GM23338 (cell line): ENCODE measurements at regions not wholly inside any gene's neighbourhood (a gene's known extent, or its start where the extent isn't known, plus 50 kb on each side); places are given as distances from the start of the nearest gene placed in this dataset.

Experiments used
- ATAC-seq: fragments of 200-7000 bp; cut with Tn5 transposase; 3 replicates; pipeline ENCODE4 v1.9.1; 2020
- DNase-seq: peaks from one replicate; pipeline ENCODE4 v3.0.0-alpha.2; 2015; ENCODE audit warnings: low spot score
- H2AFZ ChIP-seq: fragments of 200-600 bp; sonication (generic); 2 replicates; pipeline ENCODE4 v1.8.0; 2016; ENCODE audit warnings: antibody characterized with exemption, mild to moderate bottlenecking, moderate library complexity
- H3F3A ChIP-seq: fragments of 200-600 bp; sonication (generic); replicated peaks from 2 replicates; pipeline ENCODE4 v1.8.0; 2017; ENCODE audit warnings: antibody characterized with exemption, mixed run types, low read depth
- H3K27ac ChIP-seq: fragments of 200-600 bp; sonication (generic); 2 replicates; pipeline ENCODE4 v1.6.1; 2016; ENCODE audit warnings: low read depth
- H3K27me3 ChIP-seq: fragments of 200-600 bp; sonication (generic); 2 replicates; pipeline ENCODE4 v1.8.0; 2016; ENCODE audit warnings: mild to moderate bottlenecking, mixed run types, moderate library complexity; ENCODE audit not compliant: insufficient read depth
- H3K36me3 ChIP-seq: fragments of 200-600 bp; sonication (generic); 2 replicates; pipeline ENCODE4 v1.8.0; 2016; ENCODE audit warnings: mild to moderate bottlenecking; ENCODE audit not compliant: insufficient read depth
- H3K4me1 ChIP-seq: fragments of 200-600 bp; sonication (generic); 2 replicates; pipeline ENCODE4 v1.8.0; 2016; ENCODE audit warnings: mild to moderate bottlenecking, moderate library complexity; ENCODE audit not compliant: insufficient read depth
- H3K4me2 ChIP-seq: fragments of 200-600 bp; sonication (generic); 2 replicates; pipeline ENCODE4 v1.7.1; 2017; ENCODE audit warnings: mixed run types
- H3K4me3 ChIP-seq: fragments of 200-600 bp; sonication (generic); 2 replicates; pipeline ENCODE4 v1.6.1; 2016; ENCODE audit warnings: mixed run types
- H3K79me2 ChIP-seq: fragments of 200-600 bp; sonication (generic); replicated peaks from 2 replicates; pipeline ENCODE4 v1.8.0; 2017; ENCODE audit warnings: mild to moderate bottlenecking; ENCODE audit not compliant: insufficient read depth
- H3K9me2 ChIP-seq: fragments of 200-600 bp; sonication (generic); 2 replicates; pipeline ENCODE4 v1.8.0; 2017; ENCODE audit not compliant: insufficient read depth
- H4K20me1 ChIP-seq: fragments of 200-600 bp; sonication (generic); replicated peaks from 2 replicates; pipeline ENCODE4 v1.8.0; 2017; ENCODE audit warnings: mild to moderate bottlenecking; ENCODE audit not compliant: insufficient read depth
- H3K27ac Mint-ChIP-seq: 2 replicates; pipeline ENCODE4 v1.8.0; 2020; ENCODE audit warnings: inconsistent platforms, mild to moderate bottlenecking, moderate library complexity, mixed read lengths
- H3K27me3 Mint-ChIP-seq: 3 replicates; pipeline ENCODE4 v1.8.0; 2022; ENCODE audit warnings: low read depth, mild to moderate bottlenecking, moderate library complexity, mixed read lengths, inconsistent platforms; ENCODE audit not compliant: insufficient read depth, poor library complexity
- H3K36me3 Mint-ChIP-seq: 3 replicates; pipeline ENCODE4 v1.8.0; 2021; ENCODE audit warnings: low read depth, mild to moderate bottlenecking, inconsistent platforms, moderate library complexity, mixed read lengths
- H3K4me1 Mint-ChIP-seq: 3 replicates; pipeline ENCODE4 v1.8.0; 2020; ENCODE audit warnings: mild to moderate bottlenecking, inconsistent platforms, mixed read lengths
- H3K4me3 Mint-ChIP-seq: 3 replicates; pipeline ENCODE4 v1.8.0; 2021; ENCODE audit warnings: moderate library complexity, mild to moderate bottlenecking, inconsistent platforms, mixed read lengths
- H3K9me3 Mint-ChIP-seq: 3 replicates; pipeline ENCODE4 v1.8.0; 2020; ENCODE audit warnings: moderate library complexity, mild to moderate bottlenecking, inconsistent platforms, mixed read lengths
- CREB1 ChIP-seq: fragments of 250-450 bp; sonication (Bioruptor Pico); IDR thresholded peaks from 2 replicates; pipeline ENCODE4 v1.5.0; 2020; ENCODE audit warnings: low read depth, mild to moderate bottlenecking, moderate library complexity
- CTCF ChIP-seq, 2 experiments: fragments of 200-600 bp in 1 of 2; sonication (generic) in 1 of 2; conservative IDR thresholded peaks; 2 replicates each; pipeline versions ENCODE4 v1.5.1 to v1.6.1; 2016 to 2017; ENCODE audit warnings: antibody characterized with exemption in 2 of 2, low read depth in 2 of 2, mild to moderate bottlenecking in 2 of 2, moderate library complexity in 1 of 2
- EZH2 ChIP-seq: fragments of 200-600 bp; sonication (generic); IDR thresholded peaks from one replicate; pipeline ENCODE4 v1.8.0; 2017; ENCODE audit warnings: antibody characterized with exemption, mild to moderate bottlenecking, low read depth; ENCODE audit not compliant: unreplicated experiment
- EZH2phosphoT487 ChIP-seq: fragments of 200-600 bp; sonication (generic); IDR thresholded peaks from one replicate; pipeline ENCODE4 v1.8.1; 2018; ENCODE audit warnings: antibody characterized with exemption; ENCODE audit not compliant: unreplicated experiment
- JUNB ChIP-seq: IDR thresholded peaks from one replicate; pipeline ENCODE4 v1.6.1; 2016; ENCODE audit warnings: antibody characterized with exemption; ENCODE audit not compliant: unreplicated experiment
- NANOG ChIP-seq: IDR thresholded peaks from 2 replicates; pipeline ENCODE4 v1.6.1; 2016; ENCODE audit warnings: antibody characterized with exemption, borderline replicate concordance
- POLR2AphosphoS5 ChIP-seq: IDR thresholded peaks from 2 replicates; pipeline ENCODE4 v1.6.1; 2016; ENCODE audit warnings: antibody characterized with exemption, low read depth
- STAT1 ChIP-seq: IDR thresholded peaks from one replicate; pipeline ENCODE4 v1.6.1; 2016; ENCODE audit warnings: antibody characterized with exemption; ENCODE audit not compliant: unreplicated experiment
- ZNF114 ChIP-seq: fragments of 250-450 bp; sonication (Bioruptor Pico); IDR thresholded peaks from 2 replicates; pipeline ENCODE4 v1.5.0; 2020; ENCODE audit warnings: mild to moderate bottlenecking, moderate library complexity
- ZNF331 ChIP-seq: fragments of 250-450 bp; sonication (Bioruptor Pico); IDR thresholded peaks from 2 replicates; pipeline ENCODE4 v1.5.0; 2020; ENCODE audit warnings: low read depth, mild to moderate bottlenecking, moderate library complexity
- TF ChIP-seq, protein P1 (sequence below): fragments of 250-450 bp; sonication (Bioruptor Pico); IDR thresholded peaks from 2 replicates; pipeline ENCODE4 v1.5.0; 2020; ENCODE audit warnings: mild to moderate bottlenecking, moderate library complexity
- TF ChIP-seq, protein P2 (sequence below): IDR thresholded peaks from 2 replicates; pipeline ENCODE4 v1.6.1; 2016; ENCODE audit warnings: antibody characterized with exemption
- TF ChIP-seq, protein P3 (sequence below): IDR thresholded peaks from one replicate; pipeline ENCODE4 v1.6.1; 2018; ENCODE audit warnings: antibody characterized with exemption; ENCODE audit not compliant: unreplicated experiment

DNA sequence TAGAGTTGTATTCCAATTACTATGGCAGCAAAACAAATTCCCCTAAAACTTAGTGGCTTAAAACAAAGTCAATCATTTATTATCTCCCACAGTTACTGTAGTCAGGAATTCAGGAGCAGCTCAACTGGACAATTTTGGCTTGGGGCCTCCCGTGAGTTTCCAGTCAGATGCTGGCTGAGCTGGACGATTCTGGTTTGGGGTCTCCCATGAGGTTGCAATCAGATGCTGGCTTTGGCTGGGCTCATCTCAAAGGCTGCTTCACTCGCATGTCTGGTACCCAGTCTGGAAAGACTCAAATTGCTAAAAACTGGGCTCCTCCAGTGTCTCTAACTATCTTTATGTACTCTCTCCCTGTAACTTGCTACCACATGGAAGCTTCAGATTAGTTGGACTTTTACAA lies 130.1 kb downstream of the C5orf15 start:
- H3K27ac Mint-ChIP-seq: no peak overlapping the region
- ATAC-seq: no peak

More for the DNA sequence above, 130.1 kb downstream of the C5orf15 start:
- Mint-ChIP-seq H3K36me3 (no peaks in the 10 kb centered on the region), H3K27me3 (peaks cover 1% of the 10 kb centered on the region), H3K4me1 (no peaks in the 10 kb centered on the region), H3K9me3 (no peaks in the 10 kb centered on the region; the same call in 2 of the 3 replicates), H3K4me3 (no peak overlapping the region)
- H3K27ac ChIP-seq: no peak overlapping the region
- no peaks in the 10 kb centered on the region for H3F3A ChIP-seq
- no peak overlapping the region for H3K4me3 ChIP-seq
- H3K4me1 ChIP-seq: no peaks in the 10 kb centered on the region
- no peak overlapping the region for H3K4me2 ChIP-seq
- no peaks in the 10 kb centered on the region for H3K79me2 ChIP-seq
- no peaks in the 10 kb centered on the region for H3K36me3 ChIP-seq
- TF ChIP-seq POLR2AphosphoS5: no peak
- no peak for TF ChIP-seq ZNF331 (CRISPR knock-in tag)
- no peak for TF ChIP-seq JUNB
- TF ChIP-seq ZNF114 (CRISPR knock-in tag): no peak
- no peak for TF ChIP-seq CREB1 (CRISPR knock-in tag)
- no peak for TF ChIP-seq STAT1
- no peak for TF ChIP-seq CTCF (conservative IDR thresholded peaks at IDR 0.05; ENCODE audit: low read depth in 2 of 2)
- TF ChIP-seq, protein P1, sequence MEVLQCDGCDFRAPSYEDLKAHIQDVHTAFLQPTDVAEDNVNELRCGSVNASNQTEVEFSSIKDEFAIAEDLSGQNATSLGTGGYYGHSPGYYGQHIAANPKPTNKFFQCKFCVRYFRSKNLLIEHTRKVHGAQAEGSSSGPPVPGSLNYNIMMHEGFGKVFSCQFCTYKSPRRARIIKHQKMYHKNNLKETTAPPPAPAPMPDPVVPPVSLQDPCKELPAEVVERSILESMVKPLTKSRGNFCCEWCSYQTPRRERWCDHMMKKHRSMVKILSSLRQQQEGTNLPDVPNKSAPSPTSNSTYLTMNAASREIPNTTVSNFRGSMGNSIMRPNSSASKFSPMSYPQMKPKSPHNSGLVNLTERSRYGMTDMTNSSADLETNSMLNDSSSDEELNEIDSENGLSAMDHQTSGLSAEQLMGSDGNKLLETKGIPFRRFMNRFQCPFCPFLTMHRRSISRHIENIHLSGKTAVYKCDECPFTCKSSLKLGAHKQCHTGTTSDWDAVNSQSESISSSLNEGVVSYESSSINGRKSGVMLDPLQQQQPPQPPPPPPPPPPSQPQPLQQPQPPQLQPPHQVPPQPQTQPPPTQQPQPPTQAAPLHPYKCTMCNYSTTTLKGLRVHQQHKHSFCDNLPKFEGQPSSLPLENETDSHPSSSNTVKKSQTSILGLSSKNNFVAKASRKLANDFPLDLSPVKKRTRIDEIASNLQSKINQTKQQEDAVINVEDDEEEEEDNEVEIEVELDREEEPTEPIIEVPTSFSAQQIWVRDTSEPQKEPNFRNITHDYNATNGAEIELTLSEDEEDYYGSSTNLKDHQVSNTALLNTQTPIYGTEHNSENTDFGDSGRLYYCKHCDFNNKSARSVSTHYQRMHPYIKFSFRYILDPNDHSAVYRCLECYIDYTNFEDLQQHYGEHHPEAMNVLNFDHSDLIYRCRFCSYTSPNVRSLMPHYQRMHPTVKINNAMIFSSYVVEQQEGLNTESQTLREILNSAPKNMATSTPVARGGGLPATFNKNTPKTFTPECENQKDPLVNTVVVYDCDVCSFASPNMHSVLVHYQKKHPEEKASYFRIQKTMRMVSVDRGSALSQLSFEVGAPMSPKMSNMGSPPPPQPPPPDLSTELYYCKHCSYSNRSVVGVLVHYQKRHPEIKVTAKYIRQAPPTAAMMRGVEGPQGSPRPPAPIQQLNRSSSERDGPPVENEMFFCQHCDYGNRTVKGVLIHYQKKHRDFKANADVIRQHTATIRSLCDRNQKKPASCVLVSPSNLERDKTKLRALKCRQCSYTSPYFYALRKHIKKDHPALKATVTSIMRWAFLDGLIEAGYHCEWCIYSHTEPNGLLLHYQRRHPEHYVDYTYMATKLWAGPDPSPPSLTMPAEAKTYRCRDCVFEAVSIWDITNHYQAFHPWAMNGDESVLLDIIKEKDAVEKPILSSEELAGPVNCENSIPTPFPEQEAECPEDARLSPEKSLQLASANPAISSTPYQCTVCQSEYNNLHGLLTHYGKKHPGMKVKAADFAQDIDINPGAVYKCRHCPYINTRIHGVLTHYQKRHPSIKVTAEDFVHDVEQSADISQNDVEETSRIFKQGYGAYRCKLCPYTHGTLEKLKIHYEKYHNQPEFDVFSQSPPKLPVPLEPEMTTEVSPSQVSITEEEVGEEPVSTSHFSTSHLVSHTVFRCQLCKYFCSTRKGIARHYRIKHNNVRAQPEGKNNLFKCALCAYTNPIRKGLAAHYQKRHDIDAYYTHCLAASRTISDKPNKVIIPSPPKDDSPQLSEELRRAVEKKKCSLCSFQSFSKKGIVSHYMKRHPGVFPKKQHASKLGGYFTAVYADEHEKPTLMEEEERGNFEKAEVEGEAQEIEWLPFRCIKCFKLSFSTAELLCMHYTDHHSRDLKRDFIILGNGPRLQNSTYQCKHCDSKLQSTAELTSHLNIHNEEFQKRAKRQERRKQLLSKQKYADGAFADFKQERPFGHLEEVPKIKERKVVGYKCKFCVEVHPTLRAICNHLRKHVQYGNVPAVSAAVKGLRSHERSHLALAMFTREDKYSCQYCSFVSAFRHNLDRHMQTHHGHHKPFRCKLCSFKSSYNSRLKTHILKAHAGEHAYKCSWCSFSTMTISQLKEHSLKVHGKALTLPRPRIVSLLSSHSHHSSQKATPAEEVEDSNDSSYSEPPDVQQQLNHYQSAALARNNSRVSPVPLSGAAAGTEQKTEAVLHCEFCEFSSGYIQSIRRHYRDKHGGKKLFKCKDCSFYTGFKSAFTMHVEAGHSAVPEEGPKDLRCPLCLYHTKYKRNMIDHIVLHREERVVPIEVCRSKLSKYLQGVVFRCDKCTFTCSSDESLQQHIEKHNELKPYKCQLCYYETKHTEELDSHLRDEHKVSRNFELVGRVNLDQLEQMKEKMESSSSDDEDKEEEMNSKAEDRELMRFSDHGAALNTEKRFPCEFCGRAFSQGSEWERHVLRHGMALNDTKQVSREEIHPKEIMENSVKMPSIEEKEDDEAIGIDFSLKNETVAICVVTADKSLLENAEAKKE (CRISPR knock-in tag): no peak
- TF ChIP-seq EZH2phosphoT487: no peak
- TF ChIP-seq EZH2: no peak
- TF ChIP-seq, protein P2, sequence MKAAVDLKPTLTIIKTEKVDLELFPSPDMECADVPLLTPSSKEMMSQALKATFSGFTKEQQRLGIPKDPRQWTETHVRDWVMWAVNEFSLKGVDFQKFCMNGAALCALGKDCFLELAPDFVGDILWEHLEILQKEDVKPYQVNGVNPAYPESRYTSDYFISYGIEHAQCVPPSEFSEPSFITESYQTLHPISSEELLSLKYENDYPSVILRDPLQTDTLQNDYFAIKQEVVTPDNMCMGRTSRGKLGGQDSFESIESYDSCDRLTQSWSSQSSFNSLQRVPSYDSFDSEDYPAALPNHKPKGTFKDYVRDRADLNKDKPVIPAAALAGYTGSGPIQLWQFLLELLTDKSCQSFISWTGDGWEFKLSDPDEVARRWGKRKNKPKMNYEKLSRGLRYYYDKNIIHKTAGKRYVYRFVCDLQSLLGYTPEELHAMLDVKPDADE: no peak
- TF ChIP-seq, protein P3, sequence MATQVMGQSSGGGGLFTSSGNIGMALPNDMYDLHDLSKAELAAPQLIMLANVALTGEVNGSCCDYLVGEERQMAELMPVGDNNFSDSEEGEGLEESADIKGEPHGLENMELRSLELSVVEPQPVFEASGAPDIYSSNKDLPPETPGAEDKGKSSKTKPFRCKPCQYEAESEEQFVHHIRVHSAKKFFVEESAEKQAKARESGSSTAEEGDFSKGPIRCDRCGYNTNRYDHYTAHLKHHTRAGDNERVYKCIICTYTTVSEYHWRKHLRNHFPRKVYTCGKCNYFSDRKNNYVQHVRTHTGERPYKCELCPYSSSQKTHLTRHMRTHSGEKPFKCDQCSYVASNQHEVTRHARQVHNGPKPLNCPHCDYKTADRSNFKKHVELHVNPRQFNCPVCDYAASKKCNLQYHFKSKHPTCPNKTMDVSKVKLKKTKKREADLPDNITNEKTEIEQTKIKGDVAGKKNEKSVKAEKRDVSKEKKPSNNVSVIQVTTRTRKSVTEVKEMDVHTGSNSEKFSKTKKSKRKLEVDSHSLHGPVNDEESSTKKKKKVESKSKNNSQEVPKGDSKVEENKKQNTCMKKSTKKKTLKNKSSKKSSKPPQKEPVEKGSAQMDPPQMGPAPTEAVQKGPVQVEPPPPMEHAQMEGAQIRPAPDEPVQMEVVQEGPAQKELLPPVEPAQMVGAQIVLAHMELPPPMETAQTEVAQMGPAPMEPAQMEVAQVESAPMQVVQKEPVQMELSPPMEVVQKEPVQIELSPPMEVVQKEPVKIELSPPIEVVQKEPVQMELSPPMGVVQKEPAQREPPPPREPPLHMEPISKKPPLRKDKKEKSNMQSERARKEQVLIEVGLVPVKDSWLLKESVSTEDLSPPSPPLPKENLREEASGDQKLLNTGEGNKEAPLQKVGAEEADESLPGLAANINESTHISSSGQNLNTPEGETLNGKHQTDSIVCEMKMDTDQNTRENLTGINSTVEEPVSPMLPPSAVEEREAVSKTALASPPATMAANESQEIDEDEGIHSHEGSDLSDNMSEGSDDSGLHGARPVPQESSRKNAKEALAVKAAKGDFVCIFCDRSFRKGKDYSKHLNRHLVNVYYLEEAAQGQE: no peak
- no peak for TF ChIP-seq NANOG
- no peaks in the 10 kb centered on the region for H4K20me1 ChIP-seq
- no peak for DNase-seq
- no peaks in the 10 kb centered on the region for H3K9me2 ChIP-seq
- H2AFZ ChIP-seq: no peak overlapping the region
- no peaks in the 10 kb centered on the region for H3K27me3 ChIP-seq
